GM12878 (cell line): ENCODE measurements at regions not wholly inside any gene's neighbourhood (a gene's known extent, or its start where the extent isn't known, plus 50 kb on each side); places are given as distances from the start of the nearest gene placed in this dataset.

Experiments
- FOXM1 ChIP-seq: IDR thresholded peaks from 2 replicates; pipeline ENCODE4 v1.6.1; 2012; ENCODE audit warnings: low read depth, mild to moderate bottlenecking, inconsistent platforms, low read length, moderate library complexity
- MAX ChIP-seq: IDR thresholded peaks from 2 replicates; pipeline ENCODE4 v1.6.1; 2012; ENCODE audit warnings: low read depth, low read length, improper control_type of control experiment
- MYC ChIP-seq: IDR thresholded peaks from 2 replicates; pipeline ENCODE4 v1.6.1; 2011; ENCODE audit warnings: mild to moderate bottlenecking, low read length, moderate library complexity, inconsistent platforms; ENCODE audit not compliant: insufficient read depth, insufficient replicate concordance, insufficient read length, severe bottlenecking
- TARDBP ChIP-seq: IDR thresholded peaks from 2 replicates; pipeline ENCODE4 v1.6.1; 2016; ENCODE audit warnings: borderline replicate concordance

GRCh38 chr7:15081891-15082290, 179.3 kb upstream of the DGKB start:
- no peak for TF ChIP-seq FOXM1
- TF ChIP-seq MYC = no peak
- no peak for TF ChIP-seq MAX
- TF ChIP-seq TARDBP = no peak
